Chondrocyte (in vitro differentiated cells): ENCODE measurements at regions not wholly inside any gene's neighbourhood (a gene's known extent, or its start where the extent isn't known, plus 50 kb on each side); places are given as distances from the start of the nearest gene placed in this dataset.

Experiments
- DNase-seq: peaks from one replicate; pipeline ENCODE4 v3.0.0; 2021; ENCODE audit warnings: mixed read lengths, low spot score
- H3K27ac Mint-ChIP-seq: one replicate; pipeline ENCODE4 v1.8.0; 2021; ENCODE audit warnings: mild to moderate bottlenecking, moderate library complexity, mixed read lengths; ENCODE audit not compliant: unreplicated experiment
- H3K27me3 Mint-ChIP-seq: 2 replicates; pipeline ENCODE4 v1.8.0; 2021; ENCODE audit warnings: low read depth, mixed read lengths
- H3K36me3 Mint-ChIP-seq: 2 replicates; pipeline ENCODE4 v1.8.0; 2021; ENCODE audit warnings: low read depth, mixed read lengths
- H3K4me1 Mint-ChIP-seq: 2 replicates; pipeline ENCODE4 v1.8.0; 2021; ENCODE audit warnings: low read depth, mild to moderate bottlenecking, mixed read lengths
- H3K4me3 Mint-ChIP-seq: one replicate; pipeline ENCODE4 v1.8.0; 2021; ENCODE audit warnings: mild to moderate bottlenecking, moderate library complexity, mixed read lengths; ENCODE audit not compliant: unreplicated experiment
- H3K9me3 Mint-ChIP-seq: 2 replicates; pipeline ENCODE4 v1.8.0; 2021; ENCODE audit warnings: low read depth, mixed read lengths
- CTCF ChIP-seq: fragments of 200-600 bp; sonication (generic); IDR thresholded peaks from 2 replicates; pipeline ENCODE4 v1.5.0; 2021; ENCODE audit warnings: antibody characterized with exemption, mild to moderate bottlenecking, moderate library complexity

DNA sequence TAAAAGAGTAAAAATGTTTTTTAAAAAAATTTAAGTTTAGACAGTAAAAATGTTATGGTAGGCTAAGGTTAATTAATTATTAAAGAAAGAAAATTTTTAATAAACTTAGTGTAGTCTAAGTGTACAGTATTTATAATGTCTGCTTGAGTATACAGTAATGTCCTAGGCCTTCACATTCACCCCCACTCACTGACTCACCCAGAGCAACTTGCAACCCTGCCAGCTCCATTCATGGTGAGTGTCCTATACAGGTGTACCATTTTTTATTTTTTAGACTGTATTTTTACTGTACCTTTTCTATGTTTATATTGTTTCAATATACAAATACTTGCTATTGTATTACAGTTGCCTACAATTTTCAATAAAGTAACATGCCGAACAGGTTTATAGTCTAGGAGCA lies 234.1 kb downstream of the AUH start:
- peaks cover 8% of the 10 kb centered on the region for H3K9me3 Mint-ChIP-seq
- H3K4me1 Mint-ChIP-seq = peaks cover 17% of the 10 kb centered on the region
- no peak overlapping the region for H3K27ac Mint-ChIP-seq
- no peaks in the 10 kb centered on the region for H3K27me3 Mint-ChIP-seq
- no peak overlapping the region for H3K4me3 Mint-ChIP-seq
- no peak for TF ChIP-seq CTCF
- no peaks in the 10 kb centered on the region for H3K36me3 Mint-ChIP-seq
- no peak for DNase-seq

GRCh38 chr9:91130796-91131318 lies 230.9 kb downstream of the AUH start:
- H3K4me1 Mint-ChIP-seq = peaks cover 19% of the 10 kb centered on the region
- no peak overlapping the region for H3K4me3 Mint-ChIP-seq
- TF ChIP-seq CTCF = no peak
- H3K27me3 Mint-ChIP-seq = no peaks in the 10 kb centered on the region
- H3K27ac Mint-ChIP-seq = peak overlapping the region; percentile 94
- H3K9me3 Mint-ChIP-seq = no peaks in the 10 kb centered on the region
- H3K36me3 Mint-ChIP-seq = no peaks in the 10 kb centered on the region
- DNase-seq = no peak

DNA sequence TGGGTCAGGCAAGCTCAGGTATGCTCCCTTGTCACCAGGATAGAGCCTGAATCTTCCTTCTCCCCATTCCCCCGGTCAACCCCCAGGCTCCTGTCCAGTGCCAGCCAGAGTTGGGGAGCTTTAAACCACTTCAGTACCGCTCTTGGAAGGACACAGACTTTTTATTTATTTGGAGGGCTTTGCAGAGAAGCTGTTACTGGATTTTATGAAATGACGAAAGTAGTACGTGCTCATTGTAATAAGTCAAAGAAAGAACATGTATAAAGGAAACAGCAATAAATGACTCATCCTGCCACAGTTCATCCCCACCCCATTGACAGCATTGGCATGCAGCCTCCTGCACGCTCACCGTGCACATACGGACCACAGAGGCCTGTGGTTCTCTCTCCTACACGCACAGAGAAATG lies 230.3 kb downstream of the AUH start:
- Mint-ChIP-seq H3K27me3 (no peaks in the 10 kb centered on the region), H3K9me3 (no peaks in the 10 kb centered on the region), H3K4me1 (peaks cover 19% of the 10 kb centered on the region), H3K4me3 (peak overlapping the region; percentile 11), H3K27ac (peak overlapping the region; percentile 94), H3K36me3 (no peaks in the 10 kb centered on the region)
- no peak for TF ChIP-seq CTCF
- no peak for DNase-seq

GRCh38 chr9:91132576-91133073 lies 229.1 kb downstream of the AUH start:
- Mint-ChIP-seq H3K9me3 (no peaks in the 10 kb centered on the region), H3K4me1 (peaks cover 19% of the 10 kb centered on the region), H3K36me3 (no peaks in the 10 kb centered on the region), H3K27ac (no peak overlapping the region), H3K27me3 (no peaks in the 10 kb centered on the region), H3K4me3 (no peak overlapping the region)
- no peak for TF ChIP-seq CTCF
- no peak for DNase-seq

DNA sequence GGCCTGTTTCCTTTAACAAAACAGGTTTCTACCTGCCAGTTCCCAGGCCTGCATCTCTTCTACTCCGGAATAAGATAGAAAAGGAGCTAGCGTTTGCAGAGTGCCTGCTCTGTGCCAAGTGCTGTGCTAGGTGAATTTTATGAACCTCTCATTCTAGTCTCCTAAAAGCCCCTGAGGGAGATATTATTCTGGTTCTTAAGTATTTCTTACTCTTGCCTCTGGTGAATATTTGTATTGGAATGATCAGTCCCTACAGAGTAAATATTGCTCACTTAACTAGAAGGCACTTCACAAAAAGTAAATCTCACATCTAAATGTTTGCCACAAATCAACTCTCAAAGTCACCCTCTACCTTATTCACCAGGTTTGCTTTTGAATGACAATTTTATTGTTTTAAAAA lies 227.1 kb downstream of the AUH start:
- DNase-seq = no peak
- H3K27ac Mint-ChIP-seq = no peak overlapping the region
- no peaks in the 10 kb centered on the region for H3K36me3 Mint-ChIP-seq
- TF ChIP-seq CTCF = no peak
- no peak overlapping the region for H3K4me3 Mint-ChIP-seq
- H3K27me3 Mint-ChIP-seq = no peaks in the 10 kb centered on the region
- peaks cover 19% of the 10 kb centered on the region for H3K4me1 Mint-ChIP-seq
- H3K9me3 Mint-ChIP-seq = no peaks in the 10 kb centered on the region
